Kidney capillary endothelial cell (primary cell): ENCODE measurements at regions not wholly inside any gene's neighbourhood (a gene's known extent, or its start where the extent isn't known, plus 50 kb on each side); places are given as distances from the start of the nearest gene placed in this dataset.

Source experiments
- DNase-seq: peaks from one replicate; pipeline ENCODE4 v3.0.0-alpha.2; 2018; ENCODE audit warnings: low spot score

DNA sequence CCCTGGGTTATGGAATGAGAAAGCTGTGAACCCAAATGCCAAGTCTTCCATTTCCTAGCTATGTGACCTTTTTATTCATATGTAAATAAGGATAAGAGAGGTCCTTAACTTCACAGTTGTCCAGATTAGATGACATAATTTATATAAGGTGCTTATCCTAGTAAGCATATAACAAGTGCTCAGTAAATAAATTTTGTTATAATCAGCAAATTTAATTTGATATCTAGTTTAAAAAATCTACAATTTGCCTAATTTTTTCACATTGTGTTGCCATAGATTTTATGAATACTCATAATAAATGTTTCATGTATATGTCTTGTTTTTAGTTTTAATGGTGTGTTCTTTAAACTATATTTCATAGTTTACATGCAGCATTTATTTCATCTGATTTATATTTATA lies 130.4 kb upstream of the SPRY1 start:
- no peak for DNase-seq

DNA sequence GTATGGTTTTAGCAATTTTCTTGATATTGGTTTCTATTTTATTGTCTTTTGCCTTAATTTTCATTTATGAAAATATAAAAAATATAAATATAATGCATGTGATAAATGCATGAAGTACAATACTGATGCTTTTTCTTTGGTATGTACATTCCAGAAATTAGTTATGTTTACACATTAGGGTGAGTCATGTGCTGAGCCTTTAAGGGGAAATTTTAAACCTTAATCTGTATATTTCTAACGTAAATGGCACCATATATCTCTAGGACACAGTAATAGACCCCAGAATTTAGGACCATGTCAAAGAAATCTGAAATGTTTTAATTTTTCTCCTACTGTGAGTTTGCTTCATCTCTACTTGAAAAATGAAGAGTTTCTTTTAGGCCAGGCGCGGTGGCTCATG lies 117.8 kb upstream of the SPRY1 start:
- no peak for DNase-seq

DNA sequence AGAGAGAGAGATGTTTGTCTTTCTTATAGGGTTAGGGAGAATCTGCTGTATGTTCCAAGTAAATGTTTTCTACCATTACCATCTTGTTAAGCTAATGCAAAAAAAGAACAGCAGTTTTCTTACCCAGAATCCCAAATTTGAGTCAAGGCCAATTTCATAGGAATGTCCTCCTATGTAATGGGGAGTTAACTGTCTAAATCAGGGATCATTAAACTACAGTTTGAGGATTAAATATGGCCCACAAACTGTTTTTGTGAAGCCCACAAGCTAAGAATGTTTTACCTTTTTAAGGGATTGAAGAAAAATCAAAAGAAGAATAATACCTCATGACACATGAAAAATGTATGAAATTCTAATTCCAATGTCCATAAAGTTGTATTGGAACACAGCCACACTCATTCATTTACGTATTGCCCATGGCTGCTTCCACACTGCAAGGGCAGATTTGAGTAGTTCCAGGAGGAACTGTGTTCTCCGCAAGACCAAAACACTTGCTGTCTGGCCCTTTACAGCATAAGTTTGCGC lies 113.2 kb upstream of the SPRY1 start:
- DNase-seq, result no peak

DNA sequence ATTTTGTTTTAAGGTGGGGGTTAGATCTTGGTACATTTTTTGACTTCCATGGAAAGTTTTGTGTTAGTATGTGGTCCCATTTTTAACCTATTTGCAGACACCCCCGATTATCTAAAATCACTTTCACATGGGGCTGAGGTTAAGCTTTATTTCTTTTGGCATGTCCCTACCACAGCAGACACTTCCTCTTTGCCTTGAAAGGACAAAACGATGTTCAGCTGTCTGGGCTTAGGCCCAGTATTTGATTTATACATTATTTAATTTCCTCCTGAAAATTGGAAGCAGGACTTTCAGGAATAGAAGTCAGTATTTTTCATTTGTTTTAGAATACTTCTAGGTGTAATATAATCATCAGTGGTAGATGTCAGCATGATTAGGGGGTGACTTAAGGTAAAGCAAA lies 112.4 kb upstream of the SPRY1 start:
- DNase-seq, result no peak

DNA sequence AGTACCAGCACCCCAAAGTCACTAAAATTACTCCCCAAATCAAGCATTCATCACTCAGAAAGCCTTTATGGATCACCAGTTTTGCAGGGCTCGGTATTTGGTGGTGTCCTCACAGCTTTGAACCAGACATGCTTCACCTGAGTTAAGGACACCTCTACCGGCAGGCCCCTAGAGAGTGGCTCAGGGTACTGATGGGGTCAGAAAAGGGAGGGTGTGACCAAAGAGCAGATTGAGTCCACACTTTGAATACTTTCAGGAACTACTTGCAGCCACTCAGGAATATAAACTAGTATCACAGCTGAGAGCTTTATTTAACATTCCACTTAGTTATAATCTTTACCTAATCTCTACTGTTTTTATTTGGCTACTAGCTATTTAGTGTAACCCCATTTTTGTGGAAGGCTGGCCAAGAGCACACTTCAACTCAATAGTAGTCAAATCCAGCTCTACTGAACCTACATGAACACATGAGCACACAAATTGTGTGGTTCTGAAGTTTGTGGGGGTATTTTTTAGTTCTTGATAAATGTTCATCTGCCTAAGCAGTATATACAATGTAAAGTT lies 109.6 kb upstream of the SPRY1 start:
- DNase-seq, result no peak

DNA sequence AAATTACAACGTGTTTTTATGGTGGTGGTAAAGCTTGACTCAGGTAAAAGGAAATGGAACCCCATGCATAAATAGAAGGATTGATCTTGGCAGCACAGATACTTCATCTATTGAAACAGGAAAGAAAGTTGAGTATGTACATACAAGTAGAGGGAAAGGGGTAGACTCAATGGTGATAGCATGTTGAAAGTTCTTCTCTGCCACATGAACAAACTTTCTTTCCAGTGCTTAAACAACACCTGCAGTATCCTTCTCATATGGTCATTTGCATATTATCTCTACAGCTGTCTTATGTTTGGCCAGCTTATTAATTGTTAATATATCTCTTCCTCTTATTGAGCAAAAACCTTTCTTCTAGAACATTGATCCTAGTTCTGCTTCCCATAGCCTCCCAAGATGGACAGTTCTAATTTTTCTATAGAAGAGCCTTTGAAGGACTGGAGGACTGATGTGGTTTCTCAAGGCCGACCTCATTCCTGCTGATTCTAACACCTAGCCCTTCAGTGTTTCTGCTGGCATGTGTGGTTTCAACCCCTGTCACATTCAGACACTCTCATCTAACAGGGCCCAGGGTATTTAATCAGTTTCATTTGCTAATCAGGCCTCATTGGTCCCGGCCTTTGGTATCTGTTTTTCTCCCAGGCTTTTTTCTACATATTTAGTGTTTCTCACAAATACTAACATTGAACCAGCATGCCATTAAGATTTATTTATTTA lies 108.1 kb upstream of the SPRY1 start:
- no peak for DNase-seq

DNA sequence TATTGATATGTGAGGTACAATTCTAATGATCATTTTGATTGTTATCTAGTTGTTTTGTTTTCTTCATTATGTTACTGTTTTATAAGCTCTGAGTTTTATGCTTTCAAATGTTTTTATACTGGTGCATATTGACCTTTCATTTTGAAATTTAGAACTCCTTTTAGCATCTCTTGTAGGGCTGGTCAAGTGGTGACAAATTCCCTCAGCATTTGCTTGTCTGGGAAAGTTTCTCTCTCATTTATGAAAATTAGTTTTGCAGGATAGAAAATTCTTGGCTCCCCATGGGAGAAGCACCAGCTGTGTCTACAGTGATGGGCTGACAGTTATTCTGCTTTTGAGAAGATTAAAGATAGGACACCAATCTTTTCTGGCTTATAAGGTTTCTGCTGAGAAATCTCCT lies 105.3 kb upstream of the SPRY1 start:
- no peak for DNase-seq

DNA sequence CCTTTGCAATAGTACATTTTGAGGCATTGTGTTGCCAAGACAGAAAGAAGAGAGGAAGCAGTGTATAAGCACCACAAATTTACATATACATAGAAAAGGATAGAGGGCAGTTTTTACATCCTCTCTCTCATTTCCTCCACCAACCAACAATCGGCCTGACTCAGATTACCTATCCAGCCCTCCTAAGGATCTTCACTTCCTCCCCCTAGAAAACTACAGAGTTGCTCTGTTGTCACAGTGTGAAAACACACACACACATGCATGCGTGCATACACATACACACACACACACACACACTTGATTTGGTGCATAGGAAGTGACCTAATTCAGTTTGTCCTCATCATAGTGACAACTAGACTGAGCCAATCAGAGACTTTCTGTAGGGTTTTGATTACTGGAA lies 98.8 kb upstream of the SPRY1 start:
- no peak for DNase-seq

DNA sequence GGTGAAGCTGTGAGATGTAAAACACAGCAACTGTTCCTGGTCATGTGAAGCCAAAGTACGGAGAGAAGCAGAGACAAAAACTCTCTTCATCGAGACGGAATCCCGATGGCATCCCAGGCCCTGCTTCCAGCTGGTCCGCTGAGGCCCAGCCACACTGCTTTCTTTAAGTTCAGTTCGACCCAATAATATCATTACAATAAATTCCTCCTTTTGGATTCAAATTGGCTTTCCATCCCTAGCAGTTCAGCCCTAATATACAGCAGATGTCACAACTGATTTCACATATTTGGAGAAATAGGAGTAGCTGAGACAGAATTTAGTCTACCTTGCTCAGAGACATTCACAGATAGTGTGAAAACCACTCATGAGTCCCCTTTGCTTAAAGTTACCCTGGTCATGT lies 98.3 kb upstream of the SPRY1 start:
- no peak for DNase-seq

DNA sequence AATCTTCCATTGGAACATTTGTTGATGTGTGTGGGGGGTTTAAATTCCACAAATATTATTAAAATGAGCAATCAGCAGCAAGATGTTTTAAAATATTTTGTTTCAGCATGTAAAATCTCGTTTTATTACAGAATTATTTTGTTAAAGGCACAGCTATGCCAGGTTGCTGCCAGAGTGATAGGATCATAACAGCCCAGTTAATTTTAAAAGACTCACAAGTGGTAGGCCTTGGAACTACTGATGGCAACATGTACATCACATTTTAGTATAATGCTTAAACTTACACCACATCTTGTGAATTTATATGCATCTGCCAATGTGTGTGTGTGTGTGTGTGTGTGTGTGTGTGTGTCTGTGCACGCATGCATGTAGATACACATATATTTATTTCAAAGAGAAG lies 97.8 kb upstream of the SPRY1 start:
- DNase-seq, result no peak

DNA sequence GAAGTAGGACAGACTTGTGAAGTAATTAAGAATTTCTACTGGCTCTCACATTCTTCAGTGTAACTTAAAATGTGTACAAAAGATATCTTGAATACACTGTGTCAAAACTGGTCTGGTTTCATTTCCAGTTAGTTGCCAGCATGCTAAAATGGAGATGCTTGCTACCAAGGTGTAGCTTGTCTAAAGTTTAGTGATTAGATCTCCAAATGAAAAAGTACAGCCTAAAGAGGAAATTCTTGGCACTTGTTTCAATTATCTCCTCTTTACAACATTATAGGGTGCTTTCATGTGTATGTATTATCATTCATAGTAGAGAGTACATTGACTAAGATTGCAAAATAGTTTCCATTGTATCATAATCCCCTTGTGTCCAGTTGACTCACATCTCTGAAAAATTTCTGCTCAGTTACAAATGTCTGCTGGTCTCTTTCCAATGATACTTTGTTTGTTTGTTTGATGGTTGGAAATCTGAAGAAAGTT lies 97.3 kb upstream of the SPRY1 start:
- peak; percentile 3 for DNase-seq

DNA sequence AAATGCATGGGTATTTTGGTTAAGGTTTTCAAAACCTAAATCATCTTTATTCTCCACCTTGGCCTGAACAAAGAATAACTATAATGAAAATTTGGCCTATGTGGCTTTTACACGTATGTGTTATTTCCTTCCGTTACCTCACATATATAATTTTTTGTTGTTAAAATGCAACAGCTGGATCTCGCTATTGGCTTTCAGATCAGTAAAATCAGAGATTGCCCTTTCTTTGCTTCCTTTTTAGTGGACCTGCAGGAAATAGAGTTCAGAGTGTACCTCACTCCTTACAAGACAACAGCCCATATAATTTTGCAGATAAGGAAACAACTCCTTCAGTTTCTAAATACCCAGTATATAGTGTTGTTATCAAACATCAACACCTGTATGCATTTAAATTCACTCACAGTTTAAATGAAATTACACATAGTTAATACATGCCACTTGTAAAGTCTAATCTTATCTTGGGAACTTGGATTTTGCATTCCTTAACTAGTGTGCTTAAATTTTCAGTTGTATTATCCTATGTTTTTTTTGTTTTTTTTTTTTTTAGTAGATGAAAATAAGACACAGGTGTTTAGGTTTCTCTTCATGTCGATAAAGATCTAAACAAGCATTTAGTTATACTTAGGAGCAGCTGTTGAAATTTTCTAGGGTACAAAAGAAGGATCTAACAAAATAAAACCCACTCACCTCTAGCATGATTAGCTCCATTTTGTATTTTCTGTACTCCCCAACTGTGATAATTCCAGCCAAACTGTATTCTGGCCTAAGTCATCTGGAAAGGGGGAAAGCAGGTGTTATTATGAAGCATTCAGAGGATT lies 96.2 kb upstream of the SPRY1 start:
- no peak for DNase-seq

DNA sequence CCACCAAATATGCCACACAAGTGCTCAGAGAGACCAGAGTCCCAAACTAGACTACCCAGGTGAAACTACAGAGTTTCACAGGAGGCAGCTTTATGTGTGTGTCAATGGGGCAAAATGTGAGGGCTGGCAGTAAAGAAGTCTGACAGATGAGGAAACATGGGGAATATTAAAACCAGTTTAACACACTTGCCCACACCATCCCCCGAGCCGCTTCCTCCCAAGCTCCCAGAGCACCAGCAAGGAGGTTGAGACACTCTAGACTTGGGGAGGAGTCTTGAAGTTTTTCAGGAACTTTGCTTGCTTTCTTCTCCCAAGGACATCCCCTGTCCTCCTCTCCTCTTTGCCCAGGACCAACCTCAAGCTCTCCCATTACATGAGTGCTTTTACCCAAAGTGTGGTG lies 94.7 kb upstream of the SPRY1 start:
- DNase-seq, result no peak

DNA sequence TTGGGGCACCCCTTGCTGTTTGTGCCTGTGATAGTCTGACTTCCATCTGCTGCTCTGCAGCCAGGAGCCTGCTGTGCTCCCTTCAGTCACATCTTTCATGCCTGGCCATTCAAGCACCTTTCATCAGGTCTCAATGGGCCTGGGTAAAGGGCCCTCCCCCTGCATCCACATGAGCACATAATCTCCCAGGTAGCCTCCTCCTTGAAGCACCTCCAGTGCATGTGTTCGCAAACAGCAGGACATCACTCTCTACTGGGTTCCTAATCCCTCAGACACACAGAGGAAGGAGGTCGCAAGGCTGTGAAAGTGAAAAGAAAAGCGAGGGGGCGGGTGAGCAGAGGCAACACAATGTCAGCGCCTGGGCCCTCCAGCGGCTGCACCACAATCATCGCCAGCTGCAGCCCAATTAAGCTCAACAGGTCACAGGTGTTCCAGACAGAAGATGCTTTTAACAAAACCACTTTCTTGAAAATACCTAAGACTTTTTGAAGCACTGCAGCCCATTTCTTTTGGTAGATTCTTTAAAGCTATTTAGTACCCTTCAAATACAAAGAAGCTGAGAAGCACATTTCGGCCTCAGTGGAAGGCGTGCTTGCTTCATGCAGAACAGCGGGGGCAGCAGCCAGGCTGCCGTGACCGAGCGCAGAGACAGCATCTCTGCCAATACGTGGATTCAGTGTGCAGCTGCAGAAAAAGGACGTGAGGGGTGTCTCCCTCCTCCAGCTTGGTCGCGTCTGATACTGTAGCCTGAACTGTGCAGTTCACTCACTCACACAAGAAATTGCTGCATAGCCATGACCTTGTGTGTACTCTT lies 92.2 kb upstream of the SPRY1 start:
- DNase-seq, result no peak

DNA sequence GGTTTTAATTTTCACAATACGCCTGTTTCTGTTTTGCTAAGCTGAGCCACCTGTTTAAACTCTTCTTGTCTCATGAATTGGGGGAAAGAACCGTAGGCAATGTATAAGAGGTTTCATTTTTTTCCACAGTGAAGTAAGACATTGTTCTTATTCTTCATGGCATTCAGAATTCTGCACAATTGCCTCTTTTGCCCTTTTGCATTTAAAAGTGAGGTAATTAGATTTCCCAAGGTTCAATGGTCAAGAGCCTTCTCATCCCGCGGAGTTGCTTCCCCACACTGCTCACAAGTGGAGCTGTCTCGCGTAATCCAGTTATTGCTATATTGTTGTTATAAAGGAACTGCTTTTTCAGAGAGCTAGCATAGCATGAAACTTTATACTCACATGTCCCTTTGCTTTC lies 90.9 kb upstream of the SPRY1 start:
- no peak for DNase-seq

DNA sequence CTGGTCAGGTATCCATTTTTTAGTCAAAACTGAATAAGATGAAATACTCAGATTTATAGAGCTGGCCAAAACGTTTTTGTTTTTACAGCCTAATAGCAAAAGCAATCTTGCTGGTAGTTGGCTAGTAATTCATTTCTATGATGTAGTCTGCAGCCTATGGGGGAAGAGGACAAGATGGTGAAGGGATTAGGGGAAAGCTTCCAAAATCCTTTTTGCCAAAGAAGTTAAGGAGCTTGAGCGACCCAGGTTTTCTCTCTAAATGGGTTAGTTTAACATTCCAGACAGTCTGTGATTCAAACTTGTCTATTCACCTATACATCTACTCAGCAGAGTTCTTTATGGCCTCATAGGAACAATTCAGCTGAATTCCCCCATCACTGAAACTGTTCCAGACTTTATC lies 89.8 kb upstream of the SPRY1 start:
- no peak for DNase-seq

DNA sequence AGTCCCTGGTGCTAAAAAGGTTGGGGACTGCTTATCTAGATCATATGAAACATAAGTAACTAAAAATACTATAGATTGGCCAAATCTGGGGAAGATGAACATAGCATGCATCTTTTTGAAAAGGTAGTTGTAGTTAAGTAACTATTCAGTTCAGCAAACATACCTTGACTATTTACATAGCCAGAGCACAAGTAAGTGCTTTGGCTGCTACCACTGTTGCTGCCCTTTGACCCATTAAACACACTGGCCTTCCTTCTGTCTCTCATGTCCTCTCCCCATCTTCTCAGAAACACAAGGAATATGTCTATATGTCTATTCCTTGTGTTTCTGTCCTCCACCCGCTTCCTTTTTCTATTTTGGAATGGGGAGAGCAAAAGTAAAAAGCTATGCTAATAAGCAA lies 87.9 kb upstream of the SPRY1 start:
- no peak for DNase-seq

DNA sequence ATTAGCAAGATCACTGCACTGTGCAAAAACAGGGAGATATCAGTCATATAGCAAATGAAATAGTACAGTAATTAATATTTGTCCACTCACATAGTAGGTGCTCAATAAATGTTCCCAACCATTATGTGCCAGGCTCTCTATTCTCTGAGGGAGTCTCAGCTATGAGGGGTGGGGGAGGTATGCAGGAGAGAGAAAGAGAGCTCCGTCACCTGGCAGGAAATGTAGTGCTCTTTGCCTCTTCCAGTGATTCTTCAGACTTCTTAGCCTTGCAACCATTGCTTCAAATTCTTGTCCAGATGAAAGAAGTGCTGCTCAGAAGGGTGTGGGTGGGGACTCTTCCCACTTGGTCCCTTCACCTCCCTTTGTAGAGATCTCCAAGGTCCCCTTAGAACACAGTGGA lies 84.5 kb upstream of the SPRY1 start:
- DNase-seq, result no peak

DNA sequence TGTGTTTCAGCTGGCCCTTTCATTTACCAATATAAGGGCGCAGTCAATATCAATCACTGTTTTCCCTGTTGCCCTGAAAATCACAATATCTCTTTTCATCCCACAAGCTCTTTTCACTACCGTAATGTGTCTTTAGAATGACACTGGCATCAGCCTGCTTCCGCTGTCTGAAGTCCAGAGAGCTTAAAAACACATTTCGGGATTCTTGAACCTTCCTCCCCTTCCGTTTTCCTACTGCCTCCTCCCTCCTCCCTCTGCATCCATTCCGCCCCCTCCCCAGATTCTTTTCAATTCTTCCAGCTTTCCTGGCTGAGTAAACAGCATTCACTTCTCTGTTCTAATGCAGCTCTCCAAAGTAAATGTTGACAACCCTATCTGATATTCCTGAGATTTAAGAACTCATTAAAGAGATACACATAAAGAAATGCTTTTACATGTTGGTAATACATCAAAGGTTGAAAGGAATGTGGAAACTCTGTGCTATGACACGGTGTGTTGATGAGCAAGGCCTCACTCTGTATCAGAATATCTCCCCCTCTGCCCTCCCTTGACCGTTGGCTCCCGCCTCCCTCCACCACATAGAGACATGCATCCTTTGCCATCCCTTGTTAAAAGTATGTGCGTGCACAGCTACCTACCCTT lies 83.5 kb upstream of the SPRY1 start:
- DNase-seq, result no peak

DNA sequence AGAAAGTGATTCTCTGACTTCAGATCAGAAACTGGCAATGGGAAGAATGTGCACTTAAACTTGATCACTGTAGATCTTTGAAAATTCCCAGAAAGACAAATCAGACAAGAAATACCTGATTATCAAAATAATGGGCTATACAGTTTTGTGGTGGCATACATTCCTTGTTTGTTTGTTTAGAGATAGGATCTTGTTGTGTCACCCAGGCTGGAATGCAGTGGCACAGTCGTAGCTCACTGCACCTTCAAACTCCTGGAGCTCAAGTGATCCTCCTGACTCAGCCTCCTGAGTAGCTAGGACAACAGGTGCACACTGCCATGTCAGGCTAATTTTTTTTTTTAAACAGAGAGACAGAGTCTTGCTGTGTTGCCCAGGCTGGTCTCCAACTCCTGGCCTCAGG lies 81.0 kb upstream of the SPRY1 start:
- no peak for DNase-seq

DNA sequence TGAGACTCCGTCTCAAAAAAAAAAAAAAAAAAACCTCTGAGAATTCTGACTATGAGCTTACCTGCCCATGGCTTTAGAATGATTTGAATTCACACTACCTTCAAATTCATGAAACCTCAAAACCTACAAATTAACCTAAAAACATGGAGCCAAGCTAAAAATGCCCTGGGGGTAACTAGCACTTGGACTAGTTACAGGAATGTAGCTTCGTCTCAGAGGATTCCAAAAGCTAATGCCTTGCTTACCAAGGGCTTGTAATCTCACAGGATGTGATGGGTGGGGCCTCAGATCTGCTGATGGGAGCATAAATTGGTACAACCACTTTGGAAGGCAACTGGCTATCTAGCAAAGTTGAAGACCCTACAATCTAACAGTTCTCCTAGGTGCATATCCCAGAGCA lies 79.4 kb upstream of the SPRY1 start:
- no peak for DNase-seq

DNA sequence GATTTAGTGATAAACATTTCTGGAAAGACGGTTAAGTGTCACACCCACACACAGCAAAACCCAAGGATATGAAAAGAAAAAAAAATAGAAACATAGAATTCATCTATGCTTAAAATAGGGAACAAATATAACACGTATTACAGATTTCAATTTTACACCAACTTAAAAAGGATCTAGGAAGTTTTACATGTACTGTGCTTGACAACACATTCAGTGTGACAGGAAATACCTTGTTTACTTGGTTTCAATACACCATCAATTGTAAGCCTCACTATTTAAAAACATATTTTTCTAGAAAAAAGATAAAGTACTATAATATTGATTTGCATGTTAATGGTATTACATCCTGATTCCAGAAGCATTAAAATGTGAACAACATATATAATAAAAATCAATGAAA lies 77.0 kb upstream of the SPRY1 start:
- no peak for DNase-seq
